GM23248 (cell line): ENCODE measurements at regions not wholly inside any gene's neighbourhood (a gene's known extent, or its start where the extent isn't known, plus 50 kb on each side); places are given as distances from the start of the nearest gene placed in this dataset.

ENCODE experiments used
- DNase-seq: peaks from one replicate; pipeline ENCODE4 v3.0.0-alpha.2; 2015
- H2AFZ ChIP-seq: fragments of 200-600 bp; sonication (generic); 2 replicates; pipeline ENCODE4 v1.6.1; 2016; ENCODE audit warnings: antibody characterized with exemption
- H3F3A ChIP-seq: fragments of 200-600 bp; sonication (generic); 2 replicates; pipeline ENCODE4 v1.6.1; 2016; ENCODE audit warnings: mild to moderate bottlenecking, antibody characterized with exemption, mixed run types; ENCODE audit not compliant: insufficient read depth
- H3K27ac ChIP-seq: fragments of 200-600 bp; sonication (generic); 2 replicates; pipeline ENCODE4 v1.5.1; 2016; ENCODE audit warnings: mild to moderate bottlenecking
- H3K27me3 ChIP-seq: fragments of 200-600 bp; sonication (generic); replicated peaks from 2 replicates; pipeline ENCODE4 v1.6.1; 2016; ENCODE audit warnings: mild to moderate bottlenecking; ENCODE audit not compliant: insufficient read depth
- H3K36me3 ChIP-seq: fragments of 200-600 bp; sonication (generic); 2 replicates; pipeline ENCODE4 v1.6.1; 2016; ENCODE audit warnings: low read depth, mild to moderate bottlenecking
- H3K4me1 ChIP-seq: fragments of 200-600 bp; sonication (generic); 2 replicates; pipeline ENCODE4 v1.6.1; 2016; ENCODE audit warnings: mild to moderate bottlenecking; ENCODE audit not compliant: insufficient read depth
- H3K4me2 ChIP-seq: fragments of 200-600 bp; sonication (generic); one replicate; pipeline ENCODE4 v1.6.1; 2016; ENCODE audit warnings: mild to moderate bottlenecking; ENCODE audit not compliant: unreplicated experiment
- H3K4me3 ChIP-seq: fragments of 200-600 bp; sonication (generic); 2 replicates; pipeline ENCODE4 v1.5.1; 2016; ENCODE audit warnings: mild to moderate bottlenecking
- H3K79me2 ChIP-seq: fragments of 200-600 bp; sonication (generic); 2 replicates; pipeline ENCODE4 v1.6.1; 2016; ENCODE audit warnings: mild to moderate bottlenecking; ENCODE audit not compliant: insufficient read depth
- H3K9ac ChIP-seq: fragments of 200-600 bp; sonication (generic); 2 replicates; pipeline ENCODE4 v1.6.1; 2016; ENCODE audit warnings: mild to moderate bottlenecking
- H3K9me2 ChIP-seq: fragments of 200-600 bp; sonication (generic); 2 replicates; pipeline ENCODE4 v1.6.1; 2016; ENCODE audit warnings: mixed run types, mild to moderate bottlenecking, moderate library complexity; ENCODE audit not compliant: insufficient read depth
- H3K9me3 ChIP-seq: fragments of 200-600 bp; sonication (generic); one replicate; pipeline ENCODE4 v1.6.1; 2017; ENCODE audit warnings: low read depth
- H4K20me1 ChIP-seq: fragments of 200-600 bp; sonication (generic); 2 replicates; pipeline ENCODE4 v1.6.0; 2016; ENCODE audit not compliant: insufficient read depth
- EZH2 ChIP-seq: fragments of 200-600 bp; sonication (generic); IDR thresholded peaks from 2 replicates; pipeline ENCODE4 v1.6.1; 2018; ENCODE audit warnings: antibody characterized with exemption, mild to moderate bottlenecking; ENCODE audit not compliant: insufficient read depth, poor library complexity, severe bottlenecking
- EZH2phosphoT487 ChIP-seq: fragments of 200-600 bp; sonication (generic); IDR thresholded peaks from 2 replicates; pipeline ENCODE4 v1.6.1; 2018; ENCODE audit warnings: antibody characterized with exemption, moderate library complexity, mild to moderate bottlenecking, low read depth; ENCODE audit not compliant: insufficient read depth
- WGBS, 2 experiments: methylation state at CpG; one replicate each; pipeline ENCODE4 v1.1.6; 2015 to 2017; ENCODE audit warnings: low lambda C conversion rate in 2 of 2, low coverage in 1 of 2; ENCODE audit errors: missing lambda C conversion rate in 2 of 2; 5-methylcytosine and 5-hydroxymethylcytosine counted together
- in situ Hi-C: fragments of 300-500 bp; cut with MboI; formaldehyde crosslinking; loops from 2 replicates; pipeline ENCODE4 v1.15.0; 2020

DNA sequence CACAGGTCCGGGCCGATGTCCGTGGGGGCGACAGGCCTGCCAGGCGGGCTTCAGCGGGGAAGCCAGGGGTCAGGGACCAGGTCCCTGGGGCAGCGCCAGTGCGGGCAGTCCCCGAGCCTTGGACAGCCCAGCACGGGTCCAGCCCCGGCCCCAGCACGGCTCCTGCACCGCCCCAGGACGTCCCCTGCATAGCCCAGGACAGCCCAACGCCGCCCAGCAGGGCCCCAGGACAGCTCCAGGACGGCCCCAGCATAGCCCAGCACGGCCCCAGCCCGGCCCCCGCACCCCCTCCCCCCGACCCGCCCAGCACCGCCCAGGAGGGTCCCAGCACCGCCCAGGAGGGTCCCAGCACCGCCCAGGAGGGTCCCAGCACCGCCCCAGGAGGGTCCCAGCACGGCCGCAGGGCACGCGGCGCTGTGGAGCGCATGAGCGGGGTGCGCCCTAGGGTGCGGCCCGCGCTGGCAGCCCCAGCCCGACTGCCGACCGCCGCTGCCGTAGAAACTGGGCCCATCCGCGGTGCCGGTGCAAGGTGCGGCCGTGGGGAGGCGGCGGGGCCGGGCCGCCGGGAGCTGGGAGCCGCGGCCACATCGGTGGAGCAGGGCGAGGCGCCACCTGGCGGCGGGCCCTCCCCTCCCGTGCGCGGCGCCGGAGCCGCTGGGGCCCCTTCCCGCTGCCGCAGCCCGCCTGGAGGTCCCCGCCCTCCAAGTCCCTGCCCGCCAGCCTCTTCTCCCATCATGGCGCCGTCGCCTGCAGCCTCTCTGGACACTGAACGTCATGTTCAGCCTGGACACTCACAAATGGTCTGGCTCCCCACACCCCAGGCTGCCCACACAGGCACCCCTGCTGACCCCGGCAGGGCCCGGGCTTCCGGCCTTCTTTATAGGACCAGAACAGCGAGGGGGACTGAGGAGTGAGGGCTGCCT is 106.8 kb upstream of the NKX1-1 start:
- Histone ChIP-seq H3K9ac (no peak overlapping the region), H3K36me3 (no peaks in the 10 kb centered on the region), H3K4me3 (no peak overlapping the region), H3K9me2 (no peaks in the 10 kb centered on the region), H3K4me2 (no peak overlapping the region), H3K27me3 (peaks cover 23% of the 10 kb centered on the region), H3F3A (no peaks in the 10 kb centered on the region), H3K9me3 (no peaks in the 10 kb centered on the region), H2AFZ (no peak overlapping the region), H3K79me2 (no peaks in the 10 kb centered on the region), H3K27ac (no peak overlapping the region), H4K20me1 (no peaks in the 10 kb centered on the region), H3K4me1 (no peaks in the 10 kb centered on the region)
- in situ Hi-C loops = no loop called here
- 19 to 23% methylated on average over 32 to 45 of the region's 78 CpGs for WGBS, 2 experiments
- peak; percentile 52 for DNase-seq
- TF ChIP-seq EZH2 (peak; percentile 33), EZH2phosphoT487 (no peak)

GRCh38 chr4:1512051-1512737 is 106.0 kb upstream of the NKX1-1 start:
- Histone ChIP-seq H3K4me1 (no peaks in the 10 kb centered on the region), H3F3A (no peaks in the 10 kb centered on the region), H3K9me3 (no peaks in the 10 kb centered on the region), H3K36me3 (no peaks in the 10 kb centered on the region), H3K9ac (no peak overlapping the region), H3K9me2 (no peaks in the 10 kb centered on the region), H3K4me3 (no peak overlapping the region), H3K79me2 (no peaks in the 10 kb centered on the region), H3K27ac (no peak overlapping the region), H2AFZ (no peak overlapping the region), H4K20me1 (no peaks in the 10 kb centered on the region), H3K4me2 (no peak overlapping the region), H3K27me3 (peaks cover 30% of the 10 kb centered on the region)
- in situ Hi-C loops = no loop called here
- no peak for DNase-seq
- TF ChIP-seq EZH2 (no peak), EZH2phosphoT487 (no peak)
- WGBS, 2 experiments = 51 to 55% methylated on average over 24 to 29 of the region's 29 CpGs

DNA sequence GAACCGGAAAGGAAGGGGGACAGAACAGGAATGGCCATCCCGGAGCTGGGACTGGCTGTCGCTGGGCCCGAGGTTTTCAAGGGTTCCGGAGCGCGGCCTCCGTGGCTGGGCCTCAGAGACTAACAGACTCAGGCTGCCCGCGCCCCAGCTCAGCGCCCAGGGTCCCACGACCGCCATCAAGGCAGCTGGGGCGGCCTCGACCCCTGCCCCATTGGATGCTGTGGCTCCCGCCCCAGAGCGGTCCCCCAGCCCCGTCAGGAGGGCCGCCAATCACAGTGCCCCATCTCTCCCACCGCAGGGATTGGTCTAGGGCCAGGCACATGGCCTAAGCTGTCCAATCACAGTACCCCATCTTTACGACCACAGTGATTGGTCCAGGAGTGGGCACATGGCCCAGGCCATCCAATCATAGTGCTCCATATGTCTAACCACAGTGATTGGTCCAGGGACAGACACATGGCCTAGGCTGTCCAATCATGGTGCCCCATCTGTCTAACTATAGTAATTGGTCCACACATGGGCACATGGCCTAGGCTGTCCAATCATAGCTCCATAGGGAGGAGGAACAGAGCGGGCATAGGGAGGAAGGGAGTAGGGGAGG is 105.3 kb upstream of the NKX1-1 start:
- Histone ChIP-seq H3K27me3 (peaks cover 31% of the 10 kb centered on the region), H3K27ac (no peak overlapping the region), H3K79me2 (no peaks in the 10 kb centered on the region), H3K36me3 (no peaks in the 10 kb centered on the region), H3K4me2 (no peak overlapping the region), H3F3A (no peaks in the 10 kb centered on the region), H4K20me1 (no peaks in the 10 kb centered on the region), H3K9me3 (no peaks in the 10 kb centered on the region), H3K9ac (no peak overlapping the region), H3K9me2 (no peaks in the 10 kb centered on the region), H3K4me1 (no peaks in the 10 kb centered on the region), H3K4me3 (no peak overlapping the region), H2AFZ (no peak overlapping the region)
- in situ Hi-C loops = no loop called here
- WGBS, 2 experiments = 76 to 78% methylated on average over 20 of the region's 22 CpGs
- TF ChIP-seq EZH2 = no peak
- no peak for TF ChIP-seq EZH2phosphoT487
- peak; percentile 37 for DNase-seq

- Histone ChIP-seq H3K9ac (no peak overlapping the region), H3K27ac (no peak overlapping the region), H3F3A (no peaks in the 10 kb centered on the region), H3K36me3 (no peaks in the 10 kb centered on the region), H3K4me3 (no peak overlapping the region), H3K9me3 (no peaks in the 10 kb centered on the region), H3K4me2 (no peak overlapping the region), H2AFZ (no peak overlapping the region), H3K9me2 (no peaks in the 10 kb centered on the region), H4K20me1 (no peaks in the 10 kb centered on the region), H3K4me1 (no peaks in the 10 kb centered on the region), H3K27me3 (peaks cover 31% of the 10 kb centered on the region), H3K79me2 (no peaks in the 10 kb centered on the region)
- WGBS, 2 experiments = 86 to 87% methylated on average over 15 of the region's 15 CpGs
- in situ Hi-C loops = no loop called here
- DNase-seq = no peak
- TF ChIP-seq EZH2 (no peak), EZH2phosphoT487 (no peak)
Observed at GRCh38 chr4:1510931-1511330, 104.7 kb upstream of the NKX1-1 start.
